ENCODE measurements at regions not wholly inside any gene's neighbourhood (a gene's known extent, or its start where the extent isn't known, plus 50 kb on each side); places are given as distances from the start of the nearest gene placed in this dataset.

DNA sequence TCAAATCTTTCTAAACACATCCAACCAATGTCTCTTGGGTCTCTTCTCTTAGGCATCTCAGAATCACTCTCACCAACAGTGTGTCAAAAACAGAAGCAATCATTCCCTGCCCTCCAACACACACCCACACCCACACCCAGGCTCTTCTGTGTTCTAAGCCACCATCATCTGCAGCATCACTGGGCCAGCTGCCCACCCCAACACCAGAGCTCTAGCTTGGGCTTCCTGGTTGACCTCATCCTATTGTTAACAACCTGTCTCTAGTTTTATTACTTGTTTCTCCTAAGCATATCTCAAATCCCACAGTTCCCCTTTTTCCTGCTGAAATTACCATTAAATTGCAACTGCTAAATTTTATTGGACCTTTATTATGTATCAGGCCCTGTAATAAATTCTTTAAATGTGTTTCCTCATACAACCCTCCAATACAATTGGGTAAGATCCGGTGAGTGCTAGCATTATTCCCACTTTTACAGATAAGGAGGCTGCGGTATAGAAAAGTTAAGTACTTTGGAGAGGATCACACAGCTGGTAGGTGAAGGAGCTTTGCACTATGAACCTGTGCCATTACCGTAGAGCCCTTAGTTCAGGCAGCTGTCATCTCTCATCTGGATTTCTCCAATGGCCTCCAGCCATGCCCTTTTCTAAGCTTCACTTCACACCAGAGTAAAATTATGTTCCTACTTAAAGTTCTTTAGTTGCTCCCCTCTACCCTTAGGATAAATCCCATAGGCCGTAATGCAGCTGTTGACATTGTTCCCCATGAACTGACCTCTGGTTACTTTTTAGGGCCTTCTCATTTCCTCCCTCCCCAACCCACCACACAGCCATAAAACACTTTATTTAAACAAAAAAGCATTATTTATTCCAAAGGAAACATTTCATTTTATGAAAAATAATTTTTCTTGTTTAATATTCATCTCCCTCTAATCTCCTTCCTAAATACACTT is 227.7 kb downstream of the B3GLCT start:
- Mint-ChIP-seq H3K4me1 (peaks cover 2% of the 10 kb centered on the region), H3K36me3 (no peaks in the 10 kb centered on the region), H3K9me3 (ENCODE audit: low read depth) (no peaks in the 10 kb centered on the region), H3K4me3 (no peak overlapping the region), H3K27me3 (peaks cover 11% of the 10 kb centered on the region), H3K27ac (no peak overlapping the region)
- no peak for ATAC-seq
- CTCF ChIA-PET, result interaction anchor here (0.9 kb wide), 1 partner anchor 10 kb away, joined by 5 read pairs; no protein-coding TSS in a partner anchor
- DNase-seq, result no peak

DNA sequence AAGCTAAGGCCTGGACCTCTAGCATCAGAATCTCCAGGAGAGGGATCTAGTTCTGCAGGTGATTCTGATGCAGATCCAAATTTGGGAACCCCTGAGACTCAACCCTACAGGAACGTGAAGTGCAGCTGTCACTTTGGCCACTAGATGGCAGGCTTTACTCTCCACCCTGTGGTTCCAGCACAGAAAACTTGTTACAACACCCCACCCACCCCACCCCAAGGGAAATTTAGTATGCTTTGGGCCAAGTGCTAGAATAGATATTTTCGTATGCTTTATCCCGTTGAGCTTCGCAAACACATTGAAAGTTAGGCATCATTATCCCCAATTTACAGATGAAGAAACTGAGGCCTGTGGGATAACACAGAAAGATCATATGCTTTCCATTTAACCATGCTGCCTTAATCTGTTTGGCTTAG is 232.0 kb downstream of the B3GLCT start:
- Mint-ChIP-seq H3K27me3 (peaks cover 23% of the 10 kb centered on the region), H3K36me3 (no peaks in the 10 kb centered on the region), H3K4me1 (no peaks in the 10 kb centered on the region), H3K27ac (no peak overlapping the region), H3K9me3 (ENCODE audit: low read depth) (no peaks in the 10 kb centered on the region), H3K4me3 (no peak overlapping the region)
- ATAC-seq, result no peak
- peak; percentile 62 for DNase-seq
- CTCF ChIA-PET, result interaction anchor here (0.8 to 1.4 kb wide), 7 partner anchors 9 to 309 kb away, joined by 3 to 6 read pairs (median 3); no protein-coding TSS in a partner anchor

DNA sequence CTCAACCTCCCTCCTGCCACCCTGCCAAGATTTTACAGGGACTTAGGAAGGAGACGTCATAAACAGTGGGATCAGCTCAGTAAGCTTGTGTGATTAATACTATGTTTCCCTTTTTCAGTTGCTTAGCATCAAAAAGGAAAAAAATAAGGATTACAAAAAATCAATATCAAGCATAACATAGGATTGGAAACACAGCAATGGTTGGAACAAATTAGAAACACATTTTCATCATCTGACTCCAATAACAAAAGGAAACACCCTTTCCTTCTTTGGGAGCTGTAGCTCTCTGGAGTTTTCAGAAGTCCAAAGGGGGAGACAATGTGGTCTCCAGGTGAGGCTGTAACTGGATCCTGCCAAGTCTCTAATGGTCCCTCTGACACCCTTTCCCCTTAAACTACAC is 233.4 kb downstream of the B3GLCT start:
- no peaks in the 10 kb centered on the region for H3K9me3 Mint-ChIP-seq (ENCODE audit: low read depth)
- H3K4me3 Mint-ChIP-seq, result no peak overlapping the region
- peaks cover 29% of the 10 kb centered on the region for H3K27me3 Mint-ChIP-seq
- H3K36me3 Mint-ChIP-seq, result no peaks in the 10 kb centered on the region
- no peaks in the 10 kb centered on the region for H3K4me1 Mint-ChIP-seq
- H3K27ac Mint-ChIP-seq, result no peak overlapping the region
- no peak for ATAC-seq
- DNase-seq, result no peak
- CTCF ChIA-PET, result interaction anchor here (1.1 to 1.7 kb wide), 3 partner anchors 8 to 481 kb away, joined by 3 to 5 read pairs (median 5); no protein-coding TSS in a partner anchor

DNA sequence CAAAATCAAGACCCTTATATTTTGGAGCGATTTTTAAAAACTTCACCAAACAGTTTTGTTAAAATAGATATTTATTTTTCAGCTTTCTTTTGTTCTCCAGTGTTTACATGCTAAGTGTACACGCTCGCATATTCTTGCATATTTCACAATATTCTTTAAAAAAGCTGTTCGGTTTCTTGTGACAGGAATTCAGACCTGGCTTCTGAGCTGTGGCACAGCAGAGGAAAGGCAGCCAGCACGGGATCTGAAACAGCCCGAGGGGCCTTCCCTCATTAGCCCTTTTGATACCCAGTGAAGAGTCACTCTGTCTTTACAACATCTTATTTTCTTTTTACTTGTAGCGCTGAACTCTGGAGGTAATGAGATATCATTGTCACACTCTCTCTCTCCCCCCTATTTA is 234.0 kb downstream of the B3GLCT start:
- H3K4me1 Mint-ChIP-seq, result no peaks in the 10 kb centered on the region
- DNase-seq (no peak), ATAC-seq (no peak)
- CTCF ChIA-PET, result interaction anchor here (1.1 to 1.7 kb wide), 3 partner anchors 8 to 480 kb away, joined by 3 to 5 read pairs (median 5); no protein-coding TSS in a partner anchor
- H3K9me3 Mint-ChIP-seq (ENCODE audit: low read depth), result no peaks in the 10 kb centered on the region
- no peak overlapping the region for H3K27ac Mint-ChIP-seq
- H3K4me3 Mint-ChIP-seq, result no peak overlapping the region
- H3K27me3 Mint-ChIP-seq, result peaks cover 34% of the 10 kb centered on the region
- H3K36me3 Mint-ChIP-seq, result no peaks in the 10 kb centered on the region

DNA sequence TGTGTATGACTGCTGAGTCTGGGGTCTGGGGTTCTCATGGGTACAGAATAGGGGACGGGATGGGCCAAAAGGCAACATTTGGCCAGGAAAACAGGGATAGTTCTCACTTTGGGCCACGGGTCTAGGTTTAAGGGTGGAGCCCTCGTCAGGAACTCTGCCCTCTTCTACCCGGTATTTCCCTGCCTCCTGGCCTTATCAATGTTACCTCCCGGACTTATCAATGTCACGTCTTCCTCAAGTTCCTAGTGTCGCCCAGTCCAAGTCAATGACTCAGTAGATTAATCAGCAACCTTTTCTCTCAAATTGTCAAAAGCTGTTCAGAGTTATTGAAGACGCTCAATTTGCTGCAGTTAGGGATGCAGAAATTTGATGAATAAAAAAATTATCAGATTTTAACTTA is 234.8 kb downstream of the B3GLCT start:
- Mint-ChIP-seq H3K27ac (no peak overlapping the region), H3K4me1 (no peaks in the 10 kb centered on the region), H3K36me3 (no peaks in the 10 kb centered on the region), H3K4me3 (no peak overlapping the region), H3K27me3 (peaks cover 29% of the 10 kb centered on the region), H3K9me3 (ENCODE audit: low read depth) (no peaks in the 10 kb centered on the region)
- DNase-seq (no peak), ATAC-seq (no peak)
- CTCF ChIA-PET, result interaction anchor here (1.7 kb wide), 1 partner anchor 9 kb away, joined by 5 read pairs; no protein-coding TSS in a partner anchor

DNA sequence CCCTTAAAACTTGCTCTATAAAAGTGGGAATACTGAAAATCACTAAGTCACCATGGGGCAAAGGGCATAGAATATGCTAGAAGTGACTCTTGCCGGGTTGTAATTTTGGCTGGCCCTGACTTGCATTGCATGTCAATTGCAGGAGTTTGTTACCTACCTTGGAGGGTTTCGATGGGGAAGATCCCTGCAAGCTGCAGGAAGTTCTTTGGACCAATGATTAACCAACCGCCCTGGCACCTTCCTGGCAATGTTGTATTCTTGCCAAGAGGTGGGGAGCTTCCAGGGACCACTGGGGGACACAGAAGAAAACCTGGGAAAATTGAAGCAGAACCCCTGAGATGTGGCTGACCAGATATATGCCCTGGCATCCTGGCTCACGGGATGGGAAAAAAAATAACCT is 235.8 kb downstream of the B3GLCT start:
- Mint-ChIP-seq H3K4me1 (no peaks in the 10 kb centered on the region), H3K4me3 (no peak overlapping the region), H3K27me3 (peaks cover 30% of the 10 kb centered on the region), H3K9me3 (ENCODE audit: low read depth) (no peaks in the 10 kb centered on the region), H3K36me3 (no peaks in the 10 kb centered on the region), H3K27ac (no peak overlapping the region)
- CTCF ChIA-PET, result no interaction called here
- ATAC-seq (no peak), DNase-seq (no peak)

DNA sequence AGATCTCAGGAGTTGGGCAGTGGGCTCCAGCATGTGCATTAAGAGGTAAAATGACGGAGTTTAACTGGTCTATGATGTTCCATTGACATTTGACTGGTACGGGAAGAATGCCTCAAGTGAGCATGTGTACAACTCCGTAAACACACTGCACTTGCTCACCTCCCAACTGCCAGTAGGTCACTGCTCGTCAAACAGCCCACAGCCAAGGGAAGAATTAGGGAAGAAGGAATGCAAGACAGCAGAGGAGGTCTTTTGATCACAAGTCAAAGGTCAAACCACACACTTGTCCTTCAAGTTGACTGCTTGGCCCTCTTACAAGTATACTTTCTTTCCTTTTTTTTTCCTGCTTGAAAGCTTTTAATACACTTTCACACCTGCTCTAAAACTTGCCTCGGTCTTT is 236.7 kb downstream of the B3GLCT start:
- H3K9me3 Mint-ChIP-seq (ENCODE audit: low read depth), result no peaks in the 10 kb centered on the region

DNA sequence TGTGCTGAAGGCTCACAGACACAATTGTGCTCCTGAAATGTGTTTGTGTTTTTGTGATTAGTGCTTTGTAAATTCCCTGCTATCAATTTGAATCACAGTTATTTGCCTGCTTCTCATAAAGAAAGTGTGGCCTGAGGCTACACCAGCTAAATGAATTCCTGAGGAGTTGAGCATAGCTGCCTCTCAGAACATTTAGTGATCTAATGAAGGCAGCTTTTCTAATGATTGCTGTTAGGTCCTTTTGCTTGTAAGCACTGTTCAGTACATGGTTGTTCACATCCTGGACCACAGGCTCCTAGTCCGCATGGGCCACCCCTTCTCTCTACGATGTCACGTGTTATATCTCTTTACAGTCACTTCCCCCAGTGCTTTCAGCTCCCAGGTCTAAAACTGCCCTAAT is 238.2 kb downstream of the B3GLCT start:
- ATAC-seq, result no peak
- CTCF ChIA-PET, result interaction anchor here (1.2 to 1.9 kb wide), 2 partner anchors 10 to 14 kb away, joined by 5 to 6 read pairs; no protein-coding TSS in a partner anchor
- H3K4me1 Mint-ChIP-seq, result no peaks in the 10 kb centered on the region
- DNase-seq, result no peak
- H3K27ac Mint-ChIP-seq, result no peak overlapping the region
- H3K9me3 Mint-ChIP-seq (ENCODE audit: low read depth), result no peaks in the 10 kb centered on the region
- H3K36me3 Mint-ChIP-seq, result no peaks in the 10 kb centered on the region
- peaks cover 29% of the 10 kb centered on the region for H3K27me3 Mint-ChIP-seq
- no peak overlapping the region for H3K4me3 Mint-ChIP-seq

More for the DNA sequence above, 236.7 kb downstream of the B3GLCT start:
- CTCF ChIA-PET, result no interaction called here
- Mint-ChIP-seq H3K4me1 (no peaks in the 10 kb centered on the region), H3K36me3 (no peaks in the 10 kb centered on the region), H3K27ac (no peak overlapping the region), H3K4me3 (no peak overlapping the region), H3K27me3 (peaks cover 30% of the 10 kb centered on the region)
- DNase-seq (no peak), ATAC-seq (no peak)

DNA sequence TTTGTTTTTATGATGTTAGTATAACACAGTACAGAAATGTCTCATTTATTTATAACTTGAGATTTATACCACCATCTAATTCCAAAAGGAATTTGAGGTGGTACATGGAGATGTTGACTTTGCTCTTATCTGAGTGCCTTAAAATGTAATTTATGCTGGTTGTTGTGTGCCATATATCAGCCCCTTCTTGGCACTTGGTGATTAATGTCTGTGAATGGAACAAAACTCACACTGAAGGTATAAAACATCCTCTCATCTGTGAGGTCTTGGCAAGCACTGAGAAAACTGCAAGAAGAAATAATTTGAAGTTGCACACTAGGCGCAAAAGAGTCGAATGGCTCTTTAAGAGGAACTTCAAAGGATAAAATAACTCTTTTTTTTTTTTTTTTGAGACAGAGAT is 240.4 kb downstream of the B3GLCT start:
- CTCF ChIA-PET, result no interaction called here
- Mint-ChIP-seq H3K27ac (no peak overlapping the region), H3K9me3 (ENCODE audit: low read depth) (no peaks in the 10 kb centered on the region), H3K27me3 (peaks cover 22% of the 10 kb centered on the region), H3K4me1 (no peaks in the 10 kb centered on the region), H3K4me3 (no peak overlapping the region), H3K36me3 (no peaks in the 10 kb centered on the region)
- ATAC-seq (no peak), DNase-seq (no peak)

DNA sequence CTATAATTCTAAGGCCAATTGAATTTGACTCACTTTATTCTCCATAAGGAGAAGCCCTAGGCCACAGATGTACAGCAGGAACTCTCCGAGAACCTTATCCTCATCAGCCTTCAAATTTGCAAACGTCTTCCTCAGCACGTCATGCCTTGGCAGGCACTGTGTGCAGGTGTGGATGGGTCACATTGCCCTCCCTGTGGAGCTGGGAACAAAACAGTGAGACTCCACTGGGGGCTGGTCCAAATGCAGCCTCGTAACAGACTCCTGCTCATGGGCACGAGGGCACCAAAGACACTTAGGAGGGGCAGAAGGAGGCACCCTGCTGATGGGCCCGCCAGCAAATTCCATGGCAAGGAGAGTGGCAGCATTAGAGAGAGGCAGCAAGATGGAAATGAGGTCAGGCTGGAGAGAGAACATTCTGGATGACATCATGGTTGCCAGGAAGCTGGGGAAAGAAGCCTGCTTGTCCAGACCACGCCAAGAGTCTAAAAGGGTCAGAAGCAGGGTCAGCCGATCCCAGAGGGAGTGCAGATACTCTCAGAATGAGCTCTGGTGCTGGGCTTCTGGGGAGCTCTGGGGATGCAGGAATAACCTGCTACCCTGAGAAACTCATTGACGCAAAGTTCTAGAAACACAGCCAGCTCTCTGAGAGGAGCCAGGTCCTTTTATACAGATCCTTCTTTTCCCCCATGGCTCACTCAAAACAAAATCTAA is 242.2 kb downstream of the B3GLCT start:
- H3K4me1 Mint-ChIP-seq, result no peaks in the 10 kb centered on the region
- DNase-seq (no peak), ATAC-seq (no peak)
- H3K36me3 Mint-ChIP-seq, result no peaks in the 10 kb centered on the region
- CTCF ChIA-PET, result interaction anchor here (2.0 kb wide), 1 partner anchor 11 kb away, joined by 6 read pairs; no protein-coding TSS in a partner anchor
- no peaks in the 10 kb centered on the region for H3K9me3 Mint-ChIP-seq (ENCODE audit: low read depth)
- no peak overlapping the region for H3K27ac Mint-ChIP-seq
- peaks cover 17% of the 10 kb centered on the region for H3K27me3 Mint-ChIP-seq
- no peak overlapping the region for H3K4me3 Mint-ChIP-seq

DNA sequence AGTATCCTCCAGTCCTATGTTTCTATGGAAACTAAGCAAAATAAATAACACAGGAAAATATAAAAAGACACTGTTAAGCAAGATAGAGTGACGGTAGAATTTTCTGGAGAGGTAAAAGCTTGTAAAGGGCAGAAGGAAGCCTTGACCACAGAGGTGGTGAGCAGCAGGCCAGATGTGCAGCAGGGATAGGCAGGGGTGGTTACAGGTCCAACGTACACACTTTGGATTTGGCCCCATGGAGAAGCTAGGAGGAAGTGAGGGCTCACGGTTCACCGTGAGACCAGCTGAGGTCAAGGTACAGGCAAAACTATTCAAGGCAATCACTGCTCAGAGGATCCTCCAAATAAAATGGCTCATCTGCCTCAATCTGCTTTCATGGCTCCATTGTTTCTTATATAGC is 242.8 kb downstream of the B3GLCT start:
- ATAC-seq, result no peak
- no peak for DNase-seq
- Mint-ChIP-seq H3K36me3 (no peaks in the 10 kb centered on the region), H3K9me3 (ENCODE audit: low read depth) (no peaks in the 10 kb centered on the region), H3K27me3 (peaks cover 14% of the 10 kb centered on the region), H3K4me1 (no peaks in the 10 kb centered on the region), H3K27ac (no peak overlapping the region), H3K4me3 (no peak overlapping the region)
- CTCF ChIA-PET, result no interaction called here

DNA sequence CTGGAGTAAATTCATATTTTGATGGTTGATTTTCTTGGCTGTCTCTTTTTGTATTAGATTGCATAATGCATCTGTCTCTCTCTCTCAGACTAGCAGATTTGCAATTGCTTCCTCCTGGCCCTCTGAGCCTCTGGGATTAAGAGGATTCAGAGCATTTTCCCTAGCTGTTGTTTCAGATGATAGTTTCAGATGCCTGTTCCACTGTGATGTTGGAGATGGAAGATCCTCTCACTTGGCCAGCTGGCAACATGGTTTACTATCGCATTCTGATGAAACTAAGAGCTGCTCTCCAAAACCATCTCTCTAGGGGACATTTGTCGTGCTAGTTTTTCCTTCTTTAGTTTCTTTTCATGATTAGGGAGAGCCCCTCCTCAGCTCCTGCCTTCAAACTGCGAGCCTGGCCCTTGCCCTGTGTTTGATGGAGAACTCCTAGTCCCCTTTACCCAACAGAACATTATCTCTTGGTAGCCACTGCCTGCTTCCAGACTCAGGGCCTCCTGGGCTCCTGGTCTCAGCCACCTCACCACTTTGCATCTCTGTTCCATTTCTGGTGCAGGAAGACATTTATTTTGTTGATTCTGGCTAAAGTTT is 244.6 kb downstream of the B3GLCT start:
- Mint-ChIP-seq H3K9me3 (ENCODE audit: low read depth) (no peaks in the 10 kb centered on the region), H3K27ac (no peak overlapping the region), H3K27me3 (peaks cover 6% of the 10 kb centered on the region), H3K4me3 (no peak overlapping the region), H3K4me1 (no peaks in the 10 kb centered on the region), H3K36me3 (no peaks in the 10 kb centered on the region)
- DNase-seq (no peak), ATAC-seq (no peak)
- CTCF ChIA-PET, result no interaction called here

DNA sequence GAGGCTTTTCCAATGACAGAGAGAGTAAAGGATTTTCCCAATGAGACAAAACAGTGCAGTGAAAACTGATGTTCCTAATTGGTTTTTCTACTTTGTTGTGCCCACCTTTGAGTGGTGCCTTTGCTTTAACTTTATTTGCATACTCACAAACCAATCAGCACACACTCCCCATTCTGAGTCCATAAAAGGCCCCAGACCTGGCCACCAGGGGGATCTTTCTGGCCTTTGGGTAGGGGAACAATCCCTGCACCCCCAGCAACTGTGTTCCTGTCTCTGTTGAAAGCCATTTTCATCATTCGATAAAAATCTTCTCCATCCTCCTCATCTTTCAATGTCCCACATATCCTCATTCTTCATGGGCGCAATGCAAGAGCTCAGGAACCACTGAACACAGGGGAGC is 252.8 kb downstream of the B3GLCT start:
- no peaks in the 10 kb centered on the region for H3K9me3 Mint-ChIP-seq (ENCODE audit: low read depth)
- ATAC-seq, result no peak
- no peak for DNase-seq
- H3K27me3 Mint-ChIP-seq, result peaks cover 2% of the 10 kb centered on the region
- H3K36me3 Mint-ChIP-seq, result no peaks in the 10 kb centered on the region
- CTCF ChIA-PET, result no interaction called here
- no peak overlapping the region for H3K27ac Mint-ChIP-seq
- no peak overlapping the region for H3K4me3 Mint-ChIP-seq
- no peaks in the 10 kb centered on the region for H3K4me1 Mint-ChIP-seq
